IPS DF 4.7 (cell line): ENCODE measurements at regions not wholly inside any gene's neighbourhood (a gene's known extent, or its start where the extent isn't known, plus 50 kb on each side); places are given as distances from the start of the nearest gene placed in this dataset.

ENCODE experiments used
- DNase-seq: peaks from one replicate; pipeline ENCODE4 v3.0.0-alpha.2; 2013; ENCODE audit warnings: low spot score; ENCODE audit errors: extremely low read depth

DNA sequence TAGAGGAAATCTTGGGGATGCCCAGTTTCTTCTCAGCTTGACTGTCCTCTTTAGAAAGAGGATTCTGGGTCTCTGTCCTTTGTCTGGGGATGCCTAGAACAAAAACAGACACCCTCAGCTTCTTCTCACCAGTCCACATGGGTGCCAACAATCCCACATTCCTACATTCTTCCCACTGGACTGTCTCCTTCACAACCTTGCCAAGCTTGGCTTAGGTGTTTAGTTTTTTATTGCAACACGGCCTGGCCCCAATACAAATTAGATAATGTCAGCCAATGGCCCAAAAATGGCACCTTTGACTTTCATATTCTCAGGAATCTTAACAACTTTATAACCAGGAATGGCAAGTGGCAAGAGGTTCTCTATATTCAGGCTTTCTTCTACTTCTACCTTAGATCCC, 273.0 kb downstream of the RNF152 start:
- DNase-seq, result no peak

DNA sequence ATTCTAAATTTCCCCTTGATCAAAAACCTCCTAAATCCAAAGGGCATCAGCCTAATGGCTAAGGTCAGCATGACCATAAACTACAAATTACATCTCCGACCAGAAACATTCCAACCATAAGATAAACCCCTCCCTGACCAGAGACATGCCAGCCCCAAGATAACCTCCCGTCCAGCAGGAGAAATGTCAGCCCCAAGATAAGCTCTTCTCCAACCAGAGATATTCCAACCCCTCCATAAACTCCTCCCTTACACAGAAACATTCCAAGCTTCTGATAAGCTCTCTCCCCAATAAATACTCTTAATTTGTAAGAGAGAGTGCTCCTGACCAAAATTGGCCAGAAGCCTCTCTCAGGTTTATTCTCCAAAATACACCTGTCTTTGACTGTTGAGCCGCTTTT, 274.0 kb downstream of the RNF152 start:
- no peak for DNase-seq

DNA sequence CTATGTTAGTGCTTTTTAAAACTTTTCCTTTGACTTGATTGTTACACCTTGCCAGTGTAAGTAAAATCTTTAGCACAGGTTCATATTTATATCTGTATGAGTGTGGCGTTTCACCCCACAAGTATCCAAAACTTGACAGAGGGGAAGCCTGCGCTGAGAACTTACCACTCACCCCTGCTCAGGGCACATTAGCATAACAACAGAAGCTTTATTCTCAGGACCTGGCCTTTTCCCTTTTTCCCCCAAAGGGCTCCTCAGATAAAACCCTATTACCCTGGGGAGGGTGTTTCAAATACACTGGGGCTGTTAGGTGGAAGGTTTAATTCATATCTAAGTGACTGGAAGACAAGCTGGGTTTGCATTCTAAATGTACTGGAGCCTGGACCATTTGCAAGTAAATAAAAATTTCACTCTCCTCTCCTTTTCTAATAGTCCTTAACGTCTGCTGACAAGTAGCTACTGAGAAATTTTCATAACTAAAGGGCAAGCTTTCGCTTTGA, 276.6 kb downstream of the RNF152 start:
- no peak for DNase-seq

DNA sequence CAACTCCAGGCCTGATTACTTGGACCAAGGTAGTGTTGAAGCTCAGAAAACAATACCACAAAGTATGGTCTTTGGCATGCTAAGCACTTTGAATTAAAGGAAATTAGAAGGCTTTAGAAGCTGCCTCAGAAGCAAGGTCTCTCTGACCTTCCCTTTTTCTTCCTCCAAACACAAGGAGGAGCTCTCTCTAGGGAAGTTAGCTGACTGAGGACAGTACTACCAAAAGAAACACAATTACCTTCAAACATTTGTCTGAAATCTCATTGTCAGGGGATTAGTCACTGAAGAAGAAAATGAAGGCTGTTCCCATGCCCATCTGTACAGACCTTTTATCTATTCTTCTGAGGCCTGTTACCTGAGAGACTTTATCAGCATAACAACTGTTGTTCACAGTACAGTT, 279.3 kb downstream of the CDH20 start:
- DNase-seq, result no peak

DNA sequence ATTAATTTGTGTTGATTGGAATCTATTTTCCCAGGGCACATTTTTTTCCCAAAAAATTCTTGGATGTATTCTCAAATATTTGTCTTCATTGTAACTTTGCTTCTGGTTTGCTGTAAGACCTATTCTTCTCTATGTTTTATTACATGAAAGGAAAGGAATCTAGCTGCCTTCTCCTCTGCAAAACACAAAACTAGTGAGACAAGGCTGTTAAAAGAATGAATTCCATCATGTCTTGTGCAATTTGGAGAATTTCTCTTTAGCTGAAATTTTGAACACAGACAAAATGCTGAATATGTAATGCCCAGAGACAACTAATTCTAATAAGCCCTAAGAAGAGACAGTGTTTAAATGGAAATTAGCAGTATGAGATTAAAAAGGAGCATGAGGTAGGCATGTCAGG, 275.9 kb downstream of the CDH20 start:
- no peak for DNase-seq

DNA sequence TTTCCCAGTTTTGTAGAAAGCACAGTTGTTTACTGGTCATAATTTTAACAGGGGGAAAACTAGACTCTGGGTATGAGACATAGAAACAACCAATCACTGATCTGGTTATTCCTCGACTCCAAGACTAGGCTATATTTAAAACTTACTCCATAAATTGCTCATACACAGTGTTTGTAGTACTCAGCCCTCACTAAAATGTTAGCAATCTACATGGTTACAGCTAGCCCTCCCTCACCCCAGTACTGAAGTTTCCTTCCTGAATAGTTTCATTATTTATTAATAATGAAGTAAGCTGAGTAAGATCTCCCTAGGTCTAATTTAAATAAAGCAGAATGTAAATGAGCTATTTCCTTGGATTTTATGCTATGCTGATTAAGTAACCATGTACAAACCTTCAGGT, 275.1 kb downstream of the CDH20 start:
- DNase-seq, result no peak

DNA sequence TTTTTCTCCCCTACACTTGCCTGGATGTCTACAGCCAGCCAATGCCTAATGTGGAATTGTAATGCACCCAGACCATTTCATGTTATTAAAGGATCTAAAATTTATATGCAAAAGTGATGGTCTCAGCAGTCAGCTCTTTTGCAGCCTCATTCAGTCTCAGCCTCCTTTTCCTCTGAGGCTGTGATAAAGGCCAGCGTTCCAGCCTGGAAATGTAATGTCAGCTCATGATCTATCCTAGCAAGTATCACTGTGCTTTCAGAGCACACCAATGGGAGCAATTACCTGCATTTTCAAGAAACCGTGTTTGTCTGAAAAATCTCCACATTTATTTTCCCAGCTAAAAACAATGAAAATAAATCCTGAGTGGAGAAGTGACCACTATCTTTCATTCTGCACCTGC, 274.6 kb downstream of the CDH20 start:
- no peak for DNase-seq

DNA sequence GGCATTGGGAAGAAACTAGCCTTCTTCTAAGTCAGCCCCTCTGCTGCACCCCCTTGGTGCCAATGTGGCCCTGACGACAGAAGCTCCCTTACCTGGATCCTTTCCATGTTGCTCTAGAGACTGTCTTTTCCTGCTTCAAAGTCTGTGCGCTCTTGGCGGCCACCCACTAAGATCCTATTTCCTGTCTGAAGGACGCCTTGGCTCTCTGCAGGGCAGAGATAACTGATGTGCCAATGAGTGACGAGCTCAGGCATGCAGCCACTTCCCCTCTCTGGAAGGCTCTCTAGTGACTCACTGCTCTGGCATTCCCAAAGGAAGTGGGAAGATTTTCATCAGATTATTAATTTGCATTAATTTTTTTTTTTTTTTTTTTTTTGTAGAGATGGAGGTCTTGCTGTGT, 273.5 kb downstream of the CDH20 start:
- no peak for DNase-seq

DNA sequence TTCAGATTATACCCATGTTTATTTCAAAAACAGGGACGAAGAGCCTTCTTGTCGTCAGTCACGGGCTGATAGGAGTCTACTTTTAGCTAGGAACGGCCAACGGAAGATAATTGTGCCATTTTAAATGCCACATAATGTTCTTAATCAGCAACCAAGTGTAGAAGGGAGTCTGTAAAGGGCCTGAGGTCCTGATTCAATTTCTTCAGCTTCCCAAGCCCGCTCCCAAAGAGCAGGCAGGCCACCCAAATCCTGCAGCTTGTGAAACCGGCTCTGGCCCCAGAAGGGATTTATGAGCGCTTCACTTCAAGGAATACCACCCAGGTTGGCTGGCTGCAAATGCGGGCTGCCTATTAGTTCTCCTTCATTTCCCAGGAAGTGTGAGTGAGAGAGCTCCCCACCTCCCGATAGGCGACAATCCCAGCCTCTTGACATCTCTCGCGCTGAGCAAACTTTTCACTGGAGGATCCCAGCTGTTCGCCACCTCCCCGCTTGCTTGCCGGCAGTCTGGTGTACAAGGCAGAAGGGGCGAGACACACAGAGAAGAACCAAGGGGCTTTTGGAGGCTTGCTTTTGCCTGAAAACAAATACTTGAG, 272.9 kb downstream of the CDH20 start:
- DNase-seq, result no peak

DNA sequence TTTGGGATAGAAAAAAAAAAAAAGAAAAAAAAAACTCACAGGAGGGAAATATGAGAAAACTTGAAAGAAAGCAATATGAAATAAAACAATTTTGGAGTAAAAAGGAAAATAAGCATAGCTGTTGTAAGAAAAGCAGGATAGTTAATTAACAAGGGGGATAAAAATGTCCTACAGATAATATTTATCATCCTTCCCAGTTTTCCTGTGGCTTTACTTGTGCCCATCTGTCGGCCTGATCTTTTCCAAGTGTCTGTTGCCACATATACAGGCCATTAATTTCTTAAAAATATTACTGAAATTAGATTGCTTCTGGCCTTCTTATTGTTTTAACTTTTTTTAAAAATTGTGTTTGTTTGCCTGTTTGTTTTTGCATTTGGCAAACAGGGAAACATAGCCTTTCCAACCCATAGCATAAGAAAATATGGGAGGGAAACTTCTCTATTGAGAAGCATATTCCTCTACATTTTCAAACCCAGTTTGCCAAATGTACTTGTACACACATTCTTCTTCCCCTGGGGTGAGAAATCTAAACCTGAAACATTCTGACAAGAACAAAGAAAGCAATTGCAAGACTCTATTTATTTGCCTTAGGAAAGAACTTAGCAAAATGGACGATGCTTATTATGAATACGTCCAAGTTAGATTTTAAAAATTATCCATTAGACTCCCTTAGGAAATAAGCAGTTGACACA, 272.3 kb downstream of the CDH20 start:
- no peak for DNase-seq
